ENCODE measurements at regions not wholly inside any gene's neighbourhood (a gene's known extent, or its start where the extent isn't known, plus 50 kb on each side); places are given as distances from the start of the nearest gene placed in this dataset.

DNA sequence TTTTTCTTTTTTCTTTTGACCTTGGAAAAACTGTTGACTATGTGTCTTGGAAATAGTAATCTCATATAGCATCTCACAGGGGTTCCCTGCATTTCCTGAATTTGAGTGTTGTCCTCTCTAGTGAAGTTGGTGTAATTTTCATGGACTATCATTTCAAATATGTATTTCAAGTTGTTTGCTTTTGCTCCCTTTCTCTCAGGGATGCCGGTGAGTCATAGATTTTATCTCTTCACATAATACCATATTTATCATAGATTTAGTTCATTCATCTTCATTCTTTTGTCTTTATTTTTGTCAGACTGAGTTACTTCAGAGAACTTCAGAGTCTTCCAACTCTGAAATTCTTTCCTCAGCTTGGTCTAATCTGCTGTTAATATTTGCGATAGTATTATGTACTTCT, 1320.6 kb downstream of the LRFN5 start:
- DNase-seq (ENCODE audit: low read depth, low spot score) (no peak), FAIRE-seq (no peak)
- no peak overlapping the region for H3K9ac ChIP-seq (replicated peaks; ENCODE audit: extremely low read depth, insufficient read depth, low read length)
- ChIA-PET POLR2A (no interaction called here), CTCF (no interaction called here)
- BruUV-seq (replicated peaks) = no TSS peak
- no peaks in the 10 kb centered on the region for H3K79me2 ChIP-seq (ENCODE audit: control insufficient read depth, insufficient read depth, low read length)
- dilution Hi-C loops (cut with MboI; ENCODE audit: extremely low pct_ligation_motif_present, low sequenced_read_pairs) = no loop called here
- H3K27me3 ChIP-seq (ENCODE audit: control insufficient read depth in 2 of 2, insufficient read depth in 2 of 2, low read length in 2 of 2) = no peaks in the 10 kb centered on the region
- TF ChIP-seq EZH2 (IDR thresholded peaks at IDR 0.05; ENCODE audit: borderline replicate concordance, low read depth, low read length, severe bottlenecking) (no peak), POLR2AphosphoS5 (IDR thresholded peaks at IDR 0.05; ENCODE audit: insufficient read depth, low read depth, low read length) (no peak), GATA2 (IDR thresholded peaks at IDR 0.05; ENCODE audit: insufficient read depth, insufficient read length, low read depth, low read length) (no peak), FOS (IDR thresholded peaks at IDR 0.05; ENCODE audit: borderline replicate concordance, insufficient read depth, low read length) (no peak), MYC (IDR thresholded peaks at IDR 0.05; ENCODE audit: low read depth, low read length) (no peak), POLR2A (IDR thresholded peaks at IDR 0.05; ENCODE audit: low read depth, low read length) (no peak), JUN (IDR thresholded peaks at IDR 0.05; ENCODE audit: borderline replicate concordance, insufficient read depth, insufficient read length, low read depth) (no peak)
- TF ChIP-seq, protein P1, sequence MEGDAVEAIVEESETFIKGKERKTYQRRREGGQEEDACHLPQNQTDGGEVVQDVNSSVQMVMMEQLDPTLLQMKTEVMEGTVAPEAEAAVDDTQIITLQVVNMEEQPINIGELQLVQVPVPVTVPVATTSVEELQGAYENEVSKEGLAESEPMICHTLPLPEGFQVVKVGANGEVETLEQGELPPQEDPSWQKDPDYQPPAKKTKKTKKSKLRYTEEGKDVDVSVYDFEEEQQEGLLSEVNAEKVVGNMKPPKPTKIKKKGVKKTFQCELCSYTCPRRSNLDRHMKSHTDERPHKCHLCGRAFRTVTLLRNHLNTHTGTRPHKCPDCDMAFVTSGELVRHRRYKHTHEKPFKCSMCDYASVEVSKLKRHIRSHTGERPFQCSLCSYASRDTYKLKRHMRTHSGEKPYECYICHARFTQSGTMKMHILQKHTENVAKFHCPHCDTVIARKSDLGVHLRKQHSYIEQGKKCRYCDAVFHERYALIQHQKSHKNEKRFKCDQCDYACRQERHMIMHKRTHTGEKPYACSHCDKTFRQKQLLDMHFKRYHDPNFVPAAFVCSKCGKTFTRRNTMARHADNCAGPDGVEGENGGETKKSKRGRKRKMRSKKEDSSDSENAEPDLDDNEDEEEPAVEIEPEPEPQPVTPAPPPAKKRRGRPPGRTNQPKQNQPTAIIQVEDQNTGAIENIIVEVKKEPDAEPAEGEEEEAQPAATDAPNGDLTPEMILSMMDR (IDR thresholded peaks at IDR 0.05; ENCODE audit: extremely low read depth in 1 of 2, insufficient read depth in 1 of 2, low read depth in 1 of 2, low read length in 2 of 2) = no peak
- TF ChIP-seq, protein P2, sequence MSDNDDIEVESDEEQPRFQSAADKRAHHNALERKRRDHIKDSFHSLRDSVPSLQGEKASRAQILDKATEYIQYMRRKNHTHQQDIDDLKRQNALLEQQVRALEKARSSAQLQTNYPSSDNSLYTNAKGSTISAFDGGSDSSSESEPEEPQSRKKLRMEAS (IDR thresholded peaks at IDR 0.05; ENCODE audit: insufficient read depth, insufficient read length) = no peak
- no peaks in the 10 kb centered on the region for H3K36me3 ChIP-seq (ENCODE audit: control insufficient read depth in 2 of 2, extremely low read depth in 1 of 2, insufficient read depth in 2 of 2, low read length in 2 of 2)
- no peaks in the 10 kb centered on the region for H3K9me1 ChIP-seq (replicated peaks; ENCODE audit: control insufficient read depth, extremely low read depth, insufficient read depth, low read length)
- no peak overlapping the region for H3K4me2 ChIP-seq (ENCODE audit: insufficient read depth, low read length)
- H4K20me1 ChIP-seq (replicated peaks; ENCODE audit: control insufficient read depth, extremely low read depth, insufficient read depth, low read length) = no peaks in the 10 kb centered on the region
- no peak overlapping the region for H2AFZ ChIP-seq (ENCODE audit: low read depth, low read length)
- intact Hi-C loops (cut with micrococcal nuclease) = no loop called here
- no peaks in the 10 kb centered on the region for H3K4me1 ChIP-seq (ENCODE audit: control insufficient read depth, extremely low read depth, insufficient read depth, low read length)
- H3K9me3 ChIP-seq (replicated peaks; ENCODE audit: control insufficient read depth, insufficient read depth, low read length) = peaks cover 9% of the 10 kb centered on the region
- H3K4me3 ChIP-seq (replicated peaks in 1 of 3; ENCODE audit: insufficient read depth in 1 of 3, low read depth in 1 of 3, low read length in 3 of 3) = no peak overlapping the region
- no peak overlapping the region for H3K27ac ChIP-seq (ENCODE audit: insufficient read depth, low read depth, low read length)

Data from endothelial cell of umbilical vein (primary cell).